Activated CD4-positive, alpha-beta T cell treated with anti-CD3 and anti-CD28 coated beads, Interleukin-2, amount 50 U/mL, for 4 hours (primary cell): ENCODE measurements at regions not wholly inside any gene's neighbourhood (a gene's known extent, or its start where the extent isn't known, plus 50 kb on each side); places are given as distances from the start of the nearest gene placed in this dataset.

ENCODE experiments used
- DNase-seq, 2 experiments: peaks; one replicate each; pipeline ENCODE4 v3.0.0-alpha.2; 2020

GRCh38 chr18:75839041-75839440 lies 411.5 kb upstream of the SMIM21 start:
- no peak for DNase-seq

GRCh38 chr18:75837316-75837715 lies 409.8 kb upstream of the SMIM21 start:
- no peak for DNase-seq

GRCh38 chr18:75836516-75836915 lies 409.0 kb upstream of the SMIM21 start:
- DNase-seq: no peak

- DNase-seq: no peak
These were observed 404.5 kb upstream of the SMIM21 start for GRCh38 chr18:75831960-75832359.

- DNase-seq: no peak
These were observed 403.3 kb upstream of the SMIM21 start for GRCh38 chr18:75830828-75831227.

- no peak for DNase-seq
These were observed 401.6 kb upstream of the SMIM21 start for GRCh38 chr18:75829091-75829490.

GRCh38 chr18:75828379-75828778 lies 400.9 kb upstream of the SMIM21 start:
- no peak for DNase-seq

GRCh38 chr18:75827751-75828287 lies 400.3 kb upstream of the SMIM21 start:
- DNase-seq: no peak

- no peak for DNase-seq
These were observed 397.2 kb upstream of the SMIM21 start for GRCh38 chr18:75824661-75825060.

- no peak for DNase-seq
These were observed 396.0 kb upstream of the SMIM21 start for GRCh38 chr18:75823471-75823870.

- DNase-seq: no peak
These were observed 390.9 kb upstream of the SMIM21 start for GRCh38 chr18:75818383-75818782.

GRCh38 chr18:75815767-75816166 lies 388.3 kb upstream of the SMIM21 start:
- DNase-seq: no peak

- no peak for DNase-seq
These were observed 385.3 kb upstream of the SMIM21 start for GRCh38 chr18:75812761-75813160.

GRCh38 chr18:75810961-75811551 lies 383.6 kb upstream of the SMIM21 start:
- no peak for DNase-seq

- DNase-seq: no peak
These were observed 383.0 kb upstream of the SMIM21 start for GRCh38 chr18:75810516-75810915.

GRCh38 chr18:75809926-75810255 lies 382.4 kb upstream of the SMIM21 start:
- no peak for DNase-seq

- no peak for DNase-seq
These were observed 381.8 kb upstream of the SMIM21 start for GRCh38 chr18:75809151-75809925.

GRCh38 chr18:75805265-75805664 lies 377.8 kb upstream of the SMIM21 start:
- no peak for DNase-seq

GRCh38 chr18:75802681-75803080 lies 375.2 kb upstream of the SMIM21 start:
- no peak for DNase-seq

GRCh38 chr18:75801178-75801577 lies 373.7 kb upstream of the SMIM21 start:
- no peak for DNase-seq

GRCh38 chr18:75800331-75800648 lies 372.8 kb upstream of the SMIM21 start:
- DNase-seq: no peak

GRCh38 chr18:75799449-75800330 lies 372.2 kb upstream of the SMIM21 start:
- no peak for DNase-seq

GRCh38 chr18:75797046-75797445 lies 369.5 kb upstream of the SMIM21 start:
- no peak for DNase-seq

GRCh38 chr18:75790796-75791195 lies 363.3 kb upstream of the SMIM21 start:
- no peak for DNase-seq
